NB4 (cell line): ENCODE measurements at regions not wholly inside any gene's neighbourhood (a gene's known extent, or its start where the extent isn't known, plus 50 kb on each side); places are given as distances from the start of the nearest gene placed in this dataset.

ENCODE experiments used
- MYC ChIP-seq: IDR thresholded peaks from 2 replicates; pipeline ENCODE4 v1.6.1; 2011; ENCODE audit warnings: low read depth, low read length
- POLR2A ChIP-seq: IDR thresholded peaks from 2 replicates; pipeline ENCODE4 v1.6.1; 2011; ENCODE audit warnings: mild to moderate bottlenecking; ENCODE audit not compliant: insufficient read length; ENCODE audit errors: extremely low read depth
- TF ChIP-seq, protein P1 (sequence below): IDR thresholded peaks from one replicate; pipeline ENCODE4 v1.5.1; 2012; ENCODE audit warnings: low read depth, low read length
- TF ChIP-seq, protein P2 (sequence below): IDR thresholded peaks from 2 replicates; pipeline ENCODE4 v1.6.1; 2011; ENCODE audit warnings: low read depth, low read length

DNA sequence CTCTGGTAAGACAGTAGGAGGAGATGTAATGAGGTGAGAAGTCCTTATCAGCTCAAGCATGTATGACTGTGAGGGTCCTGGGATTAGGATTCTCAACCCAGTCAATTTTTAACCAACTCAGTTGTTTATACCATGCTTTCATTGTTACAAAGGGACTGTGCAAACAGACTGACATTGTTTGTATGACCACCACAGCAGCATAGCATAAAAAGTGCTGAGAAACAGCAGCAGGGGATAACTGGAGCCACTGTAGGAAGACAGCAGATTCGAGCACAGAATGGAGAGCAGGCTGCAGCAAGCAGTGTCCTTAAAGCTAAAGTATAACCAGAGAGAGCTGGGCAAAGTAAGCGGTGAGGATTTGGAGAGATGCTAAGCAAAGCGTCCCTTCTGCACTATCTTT, 829.5 kb downstream of the REEP3 start:
- TF ChIP-seq POLR2A (no peak), MYC (no peak)
- TF ChIP-seq, protein P1, sequence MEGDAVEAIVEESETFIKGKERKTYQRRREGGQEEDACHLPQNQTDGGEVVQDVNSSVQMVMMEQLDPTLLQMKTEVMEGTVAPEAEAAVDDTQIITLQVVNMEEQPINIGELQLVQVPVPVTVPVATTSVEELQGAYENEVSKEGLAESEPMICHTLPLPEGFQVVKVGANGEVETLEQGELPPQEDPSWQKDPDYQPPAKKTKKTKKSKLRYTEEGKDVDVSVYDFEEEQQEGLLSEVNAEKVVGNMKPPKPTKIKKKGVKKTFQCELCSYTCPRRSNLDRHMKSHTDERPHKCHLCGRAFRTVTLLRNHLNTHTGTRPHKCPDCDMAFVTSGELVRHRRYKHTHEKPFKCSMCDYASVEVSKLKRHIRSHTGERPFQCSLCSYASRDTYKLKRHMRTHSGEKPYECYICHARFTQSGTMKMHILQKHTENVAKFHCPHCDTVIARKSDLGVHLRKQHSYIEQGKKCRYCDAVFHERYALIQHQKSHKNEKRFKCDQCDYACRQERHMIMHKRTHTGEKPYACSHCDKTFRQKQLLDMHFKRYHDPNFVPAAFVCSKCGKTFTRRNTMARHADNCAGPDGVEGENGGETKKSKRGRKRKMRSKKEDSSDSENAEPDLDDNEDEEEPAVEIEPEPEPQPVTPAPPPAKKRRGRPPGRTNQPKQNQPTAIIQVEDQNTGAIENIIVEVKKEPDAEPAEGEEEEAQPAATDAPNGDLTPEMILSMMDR: no peak
- TF ChIP-seq, protein P2, sequence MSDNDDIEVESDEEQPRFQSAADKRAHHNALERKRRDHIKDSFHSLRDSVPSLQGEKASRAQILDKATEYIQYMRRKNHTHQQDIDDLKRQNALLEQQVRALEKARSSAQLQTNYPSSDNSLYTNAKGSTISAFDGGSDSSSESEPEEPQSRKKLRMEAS: no peak
